Fibroblast of skin of scalp (primary cell): ENCODE measurements at regions not wholly inside any gene's neighbourhood (a gene's known extent, or its start where the extent isn't known, plus 50 kb on each side); places are given as distances from the start of the nearest gene placed in this dataset.
A peak's percentile ranks its signal among the peaks of the same experiment; 100 is the strongest.
"Not testable (repeated sequence)": the region's sequence is repeated elsewhere in the genome, so short reads cannot be mapped to it uniquely, and the experiment has no call there.

Source experiments
- DNase-seq: peaks from one replicate; pipeline ENCODE4 v3.0.0-alpha.2; 2013

- no peak for DNase-seq
These were observed 292.9 kb upstream of the GADL1 start for GRCh38 chr3:31187380-31187779.

- DNase-seq, result no peak
These were observed 293.7 kb upstream of the GADL1 start for GRCh38 chr3:31188112-31188511.

- DNase-seq, result no peak
These were observed 294.9 kb upstream of the GADL1 start for GRCh38 chr3:31189330-31189729.

GRCh38 chr3:31189971-31190370 is 295.5 kb upstream of the GADL1 start:
- DNase-seq, result no peak

- DNase-seq, result no peak
These were observed 296.9 kb upstream of the GADL1 start for GRCh38 chr3:31191354-31191753.

GRCh38 chr3:31193429-31193828 is 299.0 kb upstream of the GADL1 start:
- no peak for DNase-seq

GRCh38 chr3:31193871-31194270 is 299.4 kb upstream of the GADL1 start:
- peak; percentile 15 for DNase-seq

- no peak for DNase-seq
These were observed 301.8 kb upstream of the GADL1 start for GRCh38 chr3:31196261-31196660.

- DNase-seq, result peak; percentile 91
These were observed 302.5 kb upstream of the GADL1 start for GRCh38 chr3:31196881-31197364.

GRCh38 chr3:31197941-31198340 is 303.5 kb upstream of the GADL1 start:
- DNase-seq, result no peak

- no peak for DNase-seq
These were observed 304.4 kb upstream of the GADL1 start for GRCh38 chr3:31198890-31199289.

GRCh38 chr3:31203960-31204795 is 309.7 kb upstream of the GADL1 start:
- no peak for DNase-seq

GRCh38 chr3:31204796-31205056 is 310.3 kb upstream of the GADL1 start:
- DNase-seq, result not testable (repeated sequence)

- DNase-seq, result no peak
These were observed 315.7 kb upstream of the GADL1 start for GRCh38 chr3:31210068-31210645.

GRCh38 chr3:31213869-31214486 is 318.7 kb upstream of the STT3B start:
- no peak for DNase-seq

GRCh38 chr3:31218082-31218481 is 314.6 kb upstream of the STT3B start:
- DNase-seq, result no peak

- peak; percentile 28 for DNase-seq
These were observed 313.4 kb upstream of the STT3B start for GRCh38 chr3:31219131-31219843.

- DNase-seq, result no peak
These were observed 312.3 kb upstream of the STT3B start for GRCh38 chr3:31220431-31220830.

- DNase-seq, result no peak
These were observed 309.4 kb upstream of the STT3B start for GRCh38 chr3:31223278-31223677.

- no peak for DNase-seq
These were observed 307.8 kb upstream of the STT3B start for GRCh38 chr3:31224936-31225335.

- no peak for DNase-seq
These were observed 306.8 kb upstream of the STT3B start for GRCh38 chr3:31225923-31226322.

- DNase-seq, result no peak
These were observed 306.4 kb upstream of the STT3B start for GRCh38 chr3:31226346-31226745.

- DNase-seq, result no peak
These were observed 305.6 kb upstream of the STT3B start for GRCh38 chr3:31227131-31227562.
